ENCODE measurements at regions not wholly inside any gene's neighbourhood (a gene's known extent, or its start where the extent isn't known, plus 50 kb on each side); places are given as distances from the start of the nearest gene placed in this dataset.

GRCh38 chr11:104546501-104546900 is 351.8 kb downstream of the CASP12 start:
- TF ChIP-seq, protein P1, sequence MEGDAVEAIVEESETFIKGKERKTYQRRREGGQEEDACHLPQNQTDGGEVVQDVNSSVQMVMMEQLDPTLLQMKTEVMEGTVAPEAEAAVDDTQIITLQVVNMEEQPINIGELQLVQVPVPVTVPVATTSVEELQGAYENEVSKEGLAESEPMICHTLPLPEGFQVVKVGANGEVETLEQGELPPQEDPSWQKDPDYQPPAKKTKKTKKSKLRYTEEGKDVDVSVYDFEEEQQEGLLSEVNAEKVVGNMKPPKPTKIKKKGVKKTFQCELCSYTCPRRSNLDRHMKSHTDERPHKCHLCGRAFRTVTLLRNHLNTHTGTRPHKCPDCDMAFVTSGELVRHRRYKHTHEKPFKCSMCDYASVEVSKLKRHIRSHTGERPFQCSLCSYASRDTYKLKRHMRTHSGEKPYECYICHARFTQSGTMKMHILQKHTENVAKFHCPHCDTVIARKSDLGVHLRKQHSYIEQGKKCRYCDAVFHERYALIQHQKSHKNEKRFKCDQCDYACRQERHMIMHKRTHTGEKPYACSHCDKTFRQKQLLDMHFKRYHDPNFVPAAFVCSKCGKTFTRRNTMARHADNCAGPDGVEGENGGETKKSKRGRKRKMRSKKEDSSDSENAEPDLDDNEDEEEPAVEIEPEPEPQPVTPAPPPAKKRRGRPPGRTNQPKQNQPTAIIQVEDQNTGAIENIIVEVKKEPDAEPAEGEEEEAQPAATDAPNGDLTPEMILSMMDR (IDR thresholded peaks at IDR 0.05; ENCODE audit: low read length), result no peak
- TF ChIP-seq EZH2 (optimal IDR thresholded peaks at IDR 0.05; ENCODE audit: low read depth, low read length) (no peak), EZH2phosphoT487 (IDR thresholded peaks at IDR 0.05; ENCODE audit: low read length) (no peak)
